Smooth muscle cell (in vitro differentiated cells): ENCODE measurements at regions not wholly inside any gene's neighbourhood (a gene's known extent, or its start where the extent isn't known, plus 50 kb on each side); places are given as distances from the start of the nearest gene placed in this dataset.

Source experiments
- DNase-seq: peaks from one replicate; lab custom pipeline; 2025; ENCODE audit not compliant: unreplicated experiment; lab: John Stamatoyannopoulos, UW
- H2AFZ ChIP-seq: fragments of 200-600 bp; sonication (generic); 2 replicates; pipeline ENCODE4 v1.6.0; 2016; ENCODE audit warnings: antibody characterized with exemption, low read depth, mild to moderate bottlenecking
- H3F3A ChIP-seq: fragments of 200-600 bp; sonication (generic); 2 replicates; pipeline ENCODE4 v1.6.0; 2017; ENCODE audit warnings: antibody characterized with exemption, low read depth
- H3K27ac ChIP-seq: fragments of 200-600 bp; sonication (generic); 2 replicates; pipeline ENCODE4 v1.5.1; 2016; ENCODE audit warnings: low read depth, mild to moderate bottlenecking
- H3K27me3 ChIP-seq: fragments of 200-600 bp; sonication (generic); 2 replicates; pipeline ENCODE4 v1.6.1; 2016; ENCODE audit warnings: low read depth, mild to moderate bottlenecking
- H3K36me3 ChIP-seq: fragments of 200-600 bp; sonication (generic); 2 replicates; pipeline ENCODE4 v1.5.1; 2016; ENCODE audit warnings: low read depth
- H3K4me1 ChIP-seq: fragments of 200-600 bp; sonication (generic); 2 replicates; pipeline ENCODE4 v1.5.1; 2016; ENCODE audit warnings: low read depth
- H3K4me2 ChIP-seq: fragments of 200-600 bp; sonication (generic); 2 replicates; pipeline ENCODE4 v1.6.0; 2016; ENCODE audit warnings: mild to moderate bottlenecking
- H3K4me3 ChIP-seq: fragments of 200-600 bp; sonication (generic); 2 replicates; pipeline ENCODE4 v1.5.1; 2016; ENCODE audit warnings: mild to moderate bottlenecking
- H3K79me2 ChIP-seq: fragments of 200-600 bp; sonication (generic); 2 replicates; pipeline ENCODE4 v1.6.0; 2016; ENCODE audit warnings: low read depth, mild to moderate bottlenecking
- H3K9ac ChIP-seq: fragments of 200-600 bp; sonication (generic); 2 replicates; pipeline ENCODE4 v1.6.0; 2016; ENCODE audit warnings: low read depth
- H3K9me3 ChIP-seq: fragments of 200-600 bp; sonication (generic); replicated peaks from 2 replicates; pipeline ENCODE4 v1.5.1; 2016; ENCODE audit warnings: low read depth
- H4K20me1 ChIP-seq: fragments of 200-600 bp; sonication (generic); 2 replicates; pipeline ENCODE4 v1.6.0; 2016; ENCODE audit warnings: low read depth
- WGBS: methylation state at CpG from one replicate; pipeline ENCODE4 v1.1.7; 2016; ENCODE audit warnings: low lambda C conversion rate; 5-methylcytosine and 5-hydroxymethylcytosine counted together
- TF ChIP-seq, protein P1 (sequence below): fragments of 200-600 bp; sonication (generic); IDR thresholded peaks from 2 replicates; pipeline ENCODE4 v1.5.1; 2017; ENCODE audit warnings: borderline replicate concordance, mild to moderate bottlenecking, antibody characterized with exemption; ENCODE audit not compliant: insufficient read depth, poor library complexity, severe bottlenecking

DNA sequence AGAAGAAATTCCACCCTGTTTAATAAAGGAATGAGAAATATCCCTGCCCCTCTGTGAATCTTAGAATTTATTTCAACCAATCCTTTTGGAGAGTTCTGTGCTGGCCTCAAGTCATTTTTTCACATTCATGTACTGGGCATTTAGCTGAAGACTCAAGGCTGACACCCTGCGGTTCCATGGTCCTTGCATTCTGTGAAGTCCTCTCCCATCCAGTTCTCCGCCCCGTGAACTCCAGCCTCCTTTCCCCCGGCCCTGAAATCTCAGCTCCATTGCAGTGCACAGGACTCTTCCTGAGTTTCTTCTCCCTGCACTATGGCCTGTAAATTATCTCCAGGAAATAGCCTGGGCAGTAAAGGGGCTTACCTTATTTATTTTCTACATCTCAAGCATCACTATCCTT is 183.0 kb upstream of the KCND2 start:
- 79% methylated on average over 4 of the region's 4 CpGs for WGBS

DNA sequence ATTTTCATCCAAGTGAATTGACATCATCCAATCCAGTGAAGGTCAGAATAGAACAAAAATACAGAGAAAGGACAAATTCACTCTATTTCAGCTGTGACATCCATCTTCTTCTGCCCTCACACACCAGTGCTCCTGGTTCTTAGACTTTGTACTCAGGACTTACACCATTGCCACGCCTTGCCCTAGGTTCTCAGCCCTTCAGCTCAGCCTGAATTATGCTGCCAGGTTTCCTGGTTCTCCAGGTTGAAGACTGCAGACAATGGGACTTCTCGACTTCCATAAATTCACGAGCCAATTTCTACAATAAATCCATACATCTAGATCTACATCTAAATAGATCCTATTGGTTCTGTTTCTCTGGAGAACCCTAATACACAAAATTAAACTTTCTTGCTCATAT is 181.2 kb upstream of the KCND2 start:
- WGBS, result 96% methylated on average over 3 of the region's 3 CpGs
- Histone ChIP-seq H3K9me3 (no peaks in the 10 kb centered on the region), H3K27ac (no peak overlapping the region), H3K4me3 (no peak overlapping the region), H3K27me3 (no peaks in the 10 kb centered on the region), H3K9ac (no peak overlapping the region), H3K79me2 (no peaks in the 10 kb centered on the region), H3F3A (no peaks in the 10 kb centered on the region), H2AFZ (no peak overlapping the region), H3K4me2 (no peak overlapping the region), H4K20me1 (no peaks in the 10 kb centered on the region), H3K4me1 (no peaks in the 10 kb centered on the region), H3K36me3 (no peaks in the 10 kb centered on the region)
- TF ChIP-seq, protein P1, sequence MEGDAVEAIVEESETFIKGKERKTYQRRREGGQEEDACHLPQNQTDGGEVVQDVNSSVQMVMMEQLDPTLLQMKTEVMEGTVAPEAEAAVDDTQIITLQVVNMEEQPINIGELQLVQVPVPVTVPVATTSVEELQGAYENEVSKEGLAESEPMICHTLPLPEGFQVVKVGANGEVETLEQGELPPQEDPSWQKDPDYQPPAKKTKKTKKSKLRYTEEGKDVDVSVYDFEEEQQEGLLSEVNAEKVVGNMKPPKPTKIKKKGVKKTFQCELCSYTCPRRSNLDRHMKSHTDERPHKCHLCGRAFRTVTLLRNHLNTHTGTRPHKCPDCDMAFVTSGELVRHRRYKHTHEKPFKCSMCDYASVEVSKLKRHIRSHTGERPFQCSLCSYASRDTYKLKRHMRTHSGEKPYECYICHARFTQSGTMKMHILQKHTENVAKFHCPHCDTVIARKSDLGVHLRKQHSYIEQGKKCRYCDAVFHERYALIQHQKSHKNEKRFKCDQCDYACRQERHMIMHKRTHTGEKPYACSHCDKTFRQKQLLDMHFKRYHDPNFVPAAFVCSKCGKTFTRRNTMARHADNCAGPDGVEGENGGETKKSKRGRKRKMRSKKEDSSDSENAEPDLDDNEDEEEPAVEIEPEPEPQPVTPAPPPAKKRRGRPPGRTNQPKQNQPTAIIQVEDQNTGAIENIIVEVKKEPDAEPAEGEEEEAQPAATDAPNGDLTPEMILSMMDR, result no peak
- no peak for DNase-seq

More for the DNA sequence above, 183.0 kb upstream of the KCND2 start:
- no peaks in the 10 kb centered on the region for H4K20me1 ChIP-seq
- no peak overlapping the region for H3K27ac ChIP-seq
- no peak for DNase-seq
- H3K4me3 ChIP-seq, result no peak overlapping the region
- H3K9me3 ChIP-seq, result no peaks in the 10 kb centered on the region
- TF ChIP-seq, protein P1, result no peak
- H3K79me2 ChIP-seq, result no peaks in the 10 kb centered on the region
- H3K4me1 ChIP-seq, result no peaks in the 10 kb centered on the region
- H2AFZ ChIP-seq, result no peak overlapping the region
- H3F3A ChIP-seq, result no peaks in the 10 kb centered on the region
- H3K4me2 ChIP-seq, result no peak overlapping the region
- no peak overlapping the region for H3K9ac ChIP-seq
- no peaks in the 10 kb centered on the region for H3K27me3 ChIP-seq
- H3K36me3 ChIP-seq, result no peaks in the 10 kb centered on the region

DNA sequence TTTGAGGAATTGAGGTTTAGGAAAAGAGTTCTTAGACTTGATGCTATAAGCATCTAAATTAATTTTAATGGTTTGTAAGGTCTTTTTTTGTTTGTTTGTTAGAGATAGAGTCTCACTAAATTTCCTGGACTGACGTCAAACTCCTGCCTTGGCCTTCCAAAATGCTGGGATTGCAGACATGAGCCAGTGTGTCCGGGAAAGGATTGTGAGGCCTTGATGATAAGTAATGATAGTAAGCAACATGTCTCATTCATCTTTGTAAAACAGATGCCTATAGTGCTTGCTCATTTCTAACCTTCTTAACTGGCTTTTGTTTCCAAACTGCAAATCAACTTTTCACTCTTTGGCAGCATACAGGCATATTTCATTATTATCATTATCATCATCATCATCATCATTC is 176.0 kb upstream of the KCND2 start:
- no peak for DNase-seq
- Histone ChIP-seq H3K27me3 (no peaks in the 10 kb centered on the region), H3K4me1 (no peaks in the 10 kb centered on the region), H3F3A (no peaks in the 10 kb centered on the region), H3K79me2 (no peaks in the 10 kb centered on the region), H3K4me3 (no peak overlapping the region), H3K9ac (no peak overlapping the region), H2AFZ (no peak overlapping the region), H4K20me1 (no peaks in the 10 kb centered on the region), H3K27ac (no peak overlapping the region), H3K9me3 (no peaks in the 10 kb centered on the region), H3K4me2 (no peak overlapping the region), H3K36me3 (no peaks in the 10 kb centered on the region)
- TF ChIP-seq, protein P1, result no peak
- 40% methylated on average over 2 of the region's 2 CpGs for WGBS

DNA sequence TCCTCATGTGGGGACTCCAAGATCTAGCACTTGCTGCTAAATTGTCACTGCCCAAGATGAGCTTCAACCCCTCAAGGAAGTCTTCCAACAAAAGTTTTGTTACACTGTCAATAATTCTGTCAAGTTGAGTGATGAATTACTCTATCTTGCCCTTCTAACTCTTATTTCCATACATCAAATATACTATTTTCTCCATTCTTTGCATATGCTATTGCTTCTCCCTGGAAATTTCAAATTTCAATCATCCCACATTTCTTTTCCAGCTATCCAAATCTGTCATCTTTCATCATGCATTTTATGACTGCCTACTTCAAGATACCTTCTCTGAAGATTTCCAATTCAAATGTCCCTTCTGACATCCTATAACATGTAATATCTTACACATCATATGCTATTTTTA is 175.2 kb upstream of the KCND2 start:
- no peaks in the 10 kb centered on the region for H3K36me3 ChIP-seq
- no peak for DNase-seq
- no peaks in the 10 kb centered on the region for H3F3A ChIP-seq
- no peak overlapping the region for H3K4me3 ChIP-seq
- no peaks in the 10 kb centered on the region for H3K4me1 ChIP-seq
- H3K9ac ChIP-seq, result no peak overlapping the region
- H3K79me2 ChIP-seq, result no peaks in the 10 kb centered on the region
- H3K4me2 ChIP-seq, result no peak overlapping the region
- H3K9me3 ChIP-seq, result no peaks in the 10 kb centered on the region
- H2AFZ ChIP-seq, result no peak overlapping the region
- no peaks in the 10 kb centered on the region for H3K27me3 ChIP-seq
- TF ChIP-seq, protein P1, result no peak
- H3K27ac ChIP-seq, result no peak overlapping the region
- no peaks in the 10 kb centered on the region for H4K20me1 ChIP-seq
